CD4-positive, alpha-beta T cell treated with Interleukin-1 beta for 1 hour (primary cell): ENCODE measurements at regions not wholly inside any gene's neighbourhood (a gene's known extent, or its start where the extent isn't known, plus 50 kb on each side); places are given as distances from the start of the nearest gene placed in this dataset.

ENCODE experiments used
- DNase-seq, 2 donors: peaks; one replicate each; pipeline ENCODE4 v3.0.0-alpha.2; 2020 to 2022

DNA sequence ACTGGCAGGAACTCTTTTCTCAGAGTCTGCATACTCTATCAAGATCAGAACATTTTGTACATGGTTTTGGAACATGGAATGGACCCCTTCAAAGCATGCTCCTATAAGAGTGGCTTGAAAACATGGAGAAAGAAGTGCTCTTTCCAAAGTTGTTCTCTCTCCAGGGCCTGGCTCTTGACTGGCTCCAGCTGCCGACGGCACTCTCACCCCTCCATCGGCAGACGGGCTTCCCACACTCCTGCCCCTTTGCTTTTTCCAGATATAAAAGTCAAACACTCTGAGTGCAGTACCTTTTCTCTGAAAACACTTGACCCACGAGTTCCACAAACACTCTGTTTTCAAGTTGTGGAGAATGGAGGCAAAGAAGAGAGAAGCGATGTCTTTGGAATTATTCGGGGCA, 72.5 kb upstream of the ONECUT1 start:
- DNase-seq: no peak

DNA sequence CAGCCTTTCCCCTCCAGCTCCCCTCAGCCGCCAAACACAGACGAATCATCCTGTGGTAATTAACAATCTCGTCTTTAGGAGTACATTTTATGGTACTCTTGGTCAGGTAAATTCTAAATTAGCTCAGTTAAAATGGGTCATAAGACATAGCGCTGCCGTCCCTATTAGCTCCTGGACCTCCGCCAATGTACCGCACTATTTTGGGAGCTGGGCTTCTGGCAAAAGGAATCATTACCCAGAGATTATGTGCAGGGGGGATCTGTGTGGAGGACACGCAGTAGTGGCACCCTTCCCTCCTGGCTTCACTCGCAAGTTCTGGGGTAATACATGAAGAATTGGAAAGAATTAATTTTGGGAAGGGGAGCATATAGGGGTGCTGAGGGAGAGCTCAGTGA, 68.6 kb upstream of the ONECUT1 start:
- DNase-seq: no peak

DNA sequence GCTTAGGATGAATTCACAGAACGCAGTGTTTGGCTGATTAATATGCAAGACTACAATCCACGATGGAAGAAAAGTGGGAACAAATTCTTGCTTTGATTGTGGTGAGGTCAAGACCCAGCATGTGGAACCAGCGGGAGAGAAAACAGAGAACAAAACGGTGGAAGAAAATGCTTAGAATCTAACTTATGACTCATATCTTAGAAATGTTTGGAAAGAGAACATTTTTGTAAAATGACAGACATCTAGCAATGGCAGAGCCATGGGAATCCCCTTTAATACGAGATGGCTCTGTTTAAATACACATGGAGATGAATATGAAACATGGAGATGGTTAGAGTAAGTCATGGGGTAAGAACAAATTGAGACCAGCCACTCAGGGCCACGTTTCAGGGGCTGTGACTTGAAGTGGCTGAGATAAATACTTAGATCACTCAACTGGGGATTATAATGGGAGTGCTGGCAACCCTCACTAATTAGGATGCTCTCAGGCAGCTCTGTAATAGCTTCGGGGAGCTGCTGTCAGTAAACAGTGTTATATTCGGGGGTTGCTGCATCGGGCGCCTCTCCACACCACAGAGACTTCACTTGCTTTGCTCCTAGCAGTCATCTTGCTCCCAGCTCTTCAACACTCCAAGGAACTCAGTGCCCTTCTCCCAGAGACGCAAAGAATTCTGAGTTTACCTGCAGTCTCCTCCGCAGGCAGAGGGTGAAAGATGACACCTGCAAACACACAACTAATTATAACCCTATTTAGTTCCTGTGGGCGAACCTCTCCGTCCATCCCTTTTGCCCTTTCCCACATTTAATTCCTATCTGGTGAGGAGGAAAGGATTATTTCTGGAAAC, 68.0 kb upstream of the ONECUT1 start:
- no peak for DNase-seq

DNA sequence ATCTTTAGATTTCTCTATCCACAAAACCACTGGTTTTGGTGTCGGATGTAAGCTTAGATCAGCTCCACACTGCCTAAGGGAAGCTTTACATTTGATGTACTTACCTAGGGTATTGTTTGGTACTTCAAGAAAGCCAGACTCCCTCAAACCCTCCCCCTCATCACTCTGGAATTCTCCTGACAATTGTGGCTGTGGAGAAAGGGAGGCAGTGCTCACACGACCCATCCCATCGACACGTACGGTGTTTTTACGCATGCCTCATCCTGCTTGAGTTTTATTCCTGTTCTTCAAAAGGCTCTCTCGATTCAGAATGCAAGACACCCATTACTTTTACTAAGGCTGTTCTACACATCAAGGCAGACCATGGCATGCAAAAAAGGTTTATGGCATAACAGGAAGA, 67.3 kb upstream of the ONECUT1 start:
- no peak for DNase-seq

DNA sequence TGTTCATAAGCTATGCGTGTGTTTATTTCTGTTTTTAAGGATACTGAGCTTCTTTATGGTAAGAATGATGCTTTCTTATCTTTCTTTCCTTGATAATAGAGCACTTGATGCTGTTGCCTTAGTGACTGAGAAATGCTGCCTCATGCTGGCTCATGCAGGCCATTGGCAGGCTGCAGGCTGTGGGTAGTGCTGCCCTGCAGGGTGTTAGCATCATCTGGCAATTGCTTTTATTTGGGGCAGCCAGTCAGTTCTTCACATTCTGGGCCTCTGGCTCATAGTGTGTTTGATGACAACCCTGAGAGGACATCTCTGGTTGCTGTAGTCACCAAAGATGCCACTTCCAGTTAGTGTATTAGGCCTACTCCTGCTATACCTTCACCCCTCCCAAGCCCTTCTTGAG, 66.2 kb upstream of the ONECUT1 start:
- DNase-seq: no peak

DNA sequence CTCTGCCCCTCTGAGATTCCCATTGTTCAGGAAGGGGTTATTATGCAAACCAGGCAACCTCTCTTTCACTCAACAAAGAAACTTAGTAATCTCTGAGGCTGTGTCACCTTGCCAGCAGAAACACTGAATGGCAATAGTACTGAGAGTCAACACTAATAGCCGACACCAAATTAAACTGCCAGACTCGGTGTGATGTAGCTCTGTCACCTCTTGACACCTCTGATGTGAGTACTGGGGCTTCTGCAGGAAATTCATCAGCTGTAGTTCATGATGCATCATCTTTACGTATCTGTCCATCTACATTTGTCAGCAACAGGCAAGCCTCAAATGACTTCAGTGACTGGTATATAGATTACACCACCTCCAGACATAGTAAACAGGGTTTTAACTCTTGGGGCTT, 65.0 kb upstream of the ONECUT1 start:
- DNase-seq: no peak

DNA sequence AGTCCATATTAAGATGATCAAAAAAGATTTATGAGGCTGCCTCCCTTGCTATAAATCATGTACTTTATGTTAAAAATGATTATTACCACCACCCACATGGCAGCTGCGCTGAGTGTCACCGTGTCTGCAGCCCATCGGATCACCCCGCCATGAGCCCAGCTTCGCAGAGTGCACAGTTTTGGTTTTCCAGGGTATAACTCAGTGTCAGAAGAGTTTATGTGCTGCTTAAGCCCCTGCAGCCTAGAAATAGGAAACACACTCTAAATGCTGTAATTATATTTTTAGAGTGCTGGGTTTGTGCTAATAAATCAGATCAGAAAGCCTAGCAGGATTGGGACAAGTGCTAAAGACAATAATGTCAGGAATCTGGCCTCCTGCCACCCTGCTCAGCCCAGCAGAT, 54.7 kb upstream of the ONECUT1 start:
- no peak for DNase-seq
